Endothelial cell of umbilical vein (primary cell): ENCODE measurements at regions not wholly inside any gene's neighbourhood (a gene's known extent, or its start where the extent isn't known, plus 50 kb on each side); places are given as distances from the start of the nearest gene placed in this dataset.

Source experiments
- BruUV-seq: library from RNA; stranded (reverse); fragments of 400-500 nt; replicated peaks from 2 replicates; lab custom pipeline; 2021; lab: Mats Ljungman, UMichigan
- CTCF ChIA-PET: fragments of 300-600, 350-600 bp; sonication (Branson Sonifier 250); formaldehyde crosslinking; loops from one replicate; lab custom pipeline; 2021; ENCODE audit warnings: antibody characterized with exemption, inconsistent platforms; lab: Charles Lee
- POLR2A ChIA-PET: fragments of 300-600, 350-600 bp; sonication (Branson Sonifier 250); formaldehyde crosslinking; loops from one replicate; lab custom pipeline; 2021; ENCODE audit warnings: antibody characterized with exemption, inconsistent platforms; lab: Charles Lee
- DNase-seq: peaks from one replicate; pipeline ENCODE4 v3.0.0-alpha.2; 2011; ENCODE audit warnings: low read depth, low spot score
- FAIRE-seq: peaks from 2 replicates; lab custom pipeline; 2011; peaks lifted over from hg19 to GRCh38; lab: Jason Lieb, UNC
- H2AFZ ChIP-seq: 2 replicates; pipeline ENCODE4 v1.6.0; 2012; ENCODE audit warnings: low read depth, low read length, control low read depth, inconsistent platforms
- H3K27ac ChIP-seq: 2 replicates; pipeline ENCODE4 v1.5.1; 2011; ENCODE audit warnings: low read depth, mild to moderate bottlenecking, control low read depth, low read length, moderate library complexity; ENCODE audit not compliant: insufficient read depth
- H3K27me3 ChIP-seq, 2 experiments: 2 replicates each; pipeline versions ENCODE4 v1.6.0 to v1.6.1; 2011; ENCODE audit warnings: low read length in 2 of 2, mixed read lengths in 1 of 2; ENCODE audit not compliant: control insufficient read depth in 2 of 2, insufficient read depth in 2 of 2
- H3K36me3 ChIP-seq, 2 experiments: 2 replicates in 1 of 2; 3 replicates in 1 of 2; pipeline ENCODE4 v1.5.1; 2011; ENCODE audit warnings: low read length in 2 of 2, mild to moderate bottlenecking in 1 of 2, moderate library complexity in 1 of 2; ENCODE audit not compliant: control insufficient read depth in 2 of 2, insufficient read depth in 2 of 2; ENCODE audit errors: extremely low read depth in 1 of 2
- H3K4me1 ChIP-seq: 3 replicates; pipeline ENCODE4 v1.5.1; 2011; ENCODE audit warnings: mild to moderate bottlenecking, low read length; ENCODE audit not compliant: control insufficient read depth, insufficient read depth; ENCODE audit errors: extremely low read depth
- H3K4me2 ChIP-seq: 2 replicates; pipeline ENCODE4 v1.6.1; 2011; ENCODE audit warnings: low read length, control low read depth, mixed read lengths; ENCODE audit not compliant: insufficient read depth
- H3K4me3 ChIP-seq, 3 experiments: fragments of 200-600 bp in 1 of 3; sonication (generic), shearing (Covaris generic) in 1 of 3; replicated peaks in 1 of 3; 2 replicates each; pipeline ENCODE4 v1.5.1; 2011 to 2016; ENCODE audit warnings: control low read depth in 3 of 3, low read length in 3 of 3, mild to moderate bottlenecking in 2 of 3, inconsistent platforms in 1 of 3, low read depth in 1 of 3, moderate library complexity in 1 of 3; ENCODE audit not compliant: insufficient read depth in 1 of 3
- H3K79me2 ChIP-seq: 2 replicates; pipeline ENCODE4 v1.6.0; 2012; ENCODE audit warnings: low read length, inconsistent platforms; ENCODE audit not compliant: control insufficient read depth, insufficient read depth
- H3K9ac ChIP-seq: replicated peaks from 2 replicates; pipeline ENCODE3; 2011; ENCODE audit warnings: low read length, control low read depth; ENCODE audit not compliant: insufficient read depth; ENCODE audit errors: extremely low read depth
- H3K9me1 ChIP-seq: replicated peaks from 3 replicates; pipeline ENCODE4 v1.6.0; 2011; ENCODE audit warnings: mild to moderate bottlenecking, low read length; ENCODE audit not compliant: control insufficient read depth, insufficient read depth; ENCODE audit errors: extremely low read depth
- H3K9me3 ChIP-seq: replicated peaks from 2 replicates; pipeline ENCODE4 v1.5.1; 2012; ENCODE audit warnings: low read length, inconsistent platforms; ENCODE audit not compliant: control insufficient read depth, insufficient read depth
- H4K20me1 ChIP-seq: replicated peaks from 2 replicates; pipeline ENCODE3; 2011; ENCODE audit warnings: mild to moderate bottlenecking, low read length; ENCODE audit not compliant: control insufficient read depth, insufficient read depth; ENCODE audit errors: extremely low read depth
- EZH2 ChIP-seq: IDR thresholded peaks from 2 replicates; pipeline ENCODE4 v1.6.1; 2012; ENCODE audit warnings: borderline replicate concordance, low read depth, mild to moderate bottlenecking, moderate library complexity, low read length, inconsistent platforms; ENCODE audit not compliant: severe bottlenecking
- FOS ChIP-seq: IDR thresholded peaks from 2 replicates; pipeline ENCODE4 v1.6.1; 2011; ENCODE audit warnings: mild to moderate bottlenecking, low read length, moderate library complexity, borderline replicate concordance; ENCODE audit not compliant: insufficient read depth
- GATA2 ChIP-seq: IDR thresholded peaks from 2 replicates; pipeline ENCODE4 v1.7.0; 2011; ENCODE audit warnings: low read depth, mild to moderate bottlenecking, moderate library complexity, mixed read lengths, low read length; ENCODE audit not compliant: insufficient read length, insufficient read depth
- JUN ChIP-seq: IDR thresholded peaks from 2 replicates; pipeline ENCODE4 v1.6.1; 2011; ENCODE audit warnings: borderline replicate concordance, low read depth; ENCODE audit not compliant: insufficient read length, insufficient read depth
- MYC ChIP-seq: IDR thresholded peaks from one replicate; pipeline ENCODE4 v1.6.1; 2011; ENCODE audit warnings: mild to moderate bottlenecking, low read depth, low read length
- POLR2A ChIP-seq: IDR thresholded peaks from 2 replicates; pipeline ENCODE4 v1.6.1; 2012; ENCODE audit warnings: low read depth, mild to moderate bottlenecking, control low read depth, low read length
- POLR2AphosphoS5 ChIP-seq: IDR thresholded peaks from 2 replicates; pipeline ENCODE4 v1.6.1; 2012; ENCODE audit warnings: low read depth, mild to moderate bottlenecking, control low read depth, low read length, moderate library complexity; ENCODE audit not compliant: insufficient read depth
- dilution Hi-C: fragments of 300-500 bp; cut with MboI; formaldehyde crosslinking; loops from one replicate; pipeline ENCODE4 v1.15.0; 2019; ENCODE audit warnings: low sequenced_read_pairs; ENCODE audit not compliant: extremely low pct_ligation_motif_present
- intact Hi-C: fragments of 100-400 bp; cut with micrococcal nuclease; formaldehyde crosslinking; loops from one replicate; pipeline ENCODE4 v1.10.0; 2022
- TF ChIP-seq, protein P1 (sequence below), 2 donors: IDR thresholded peaks; 1 replicate in 1 of 2; 2 replicates in 1 of 2; pipeline ENCODE4 v1.5.1; 2011; ENCODE audit warnings: low read length in 2 of 2, mild to moderate bottlenecking in 2 of 2, moderate library complexity in 2 of 2, control low read depth in 1 of 2, inconsistent platforms in 1 of 2, low read depth in 1 of 2; ENCODE audit not compliant: insufficient read depth in 1 of 2; ENCODE audit errors: extremely low read depth in 1 of 2
- TF ChIP-seq, protein P2 (sequence below): IDR thresholded peaks from 2 replicates; pipeline ENCODE4 v1.6.1; 2011; ENCODE audit not compliant: insufficient read depth, insufficient read length

DNA sequence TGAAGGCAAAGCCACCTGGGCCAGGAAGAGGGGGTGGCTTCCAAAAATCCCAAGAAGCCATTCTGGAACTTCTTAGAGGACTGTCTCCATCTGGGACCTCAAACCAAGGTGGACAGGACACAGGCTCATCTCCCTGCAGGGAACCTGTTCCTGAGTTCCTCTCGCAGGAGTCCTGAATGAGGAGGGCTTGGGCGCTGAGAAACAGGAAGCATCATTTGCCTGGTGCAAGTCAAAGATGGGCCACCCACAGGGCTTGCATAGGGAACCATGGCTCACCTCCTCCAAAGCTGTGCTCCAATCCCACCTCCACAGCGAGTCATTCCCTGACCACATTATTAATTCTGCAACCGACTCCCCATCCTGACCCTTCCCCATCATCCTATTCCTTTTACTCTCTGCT is 55.0 kb upstream of the RPL38 start:
- H3K79me2 ChIP-seq = no peaks in the 10 kb centered on the region
- H3K9ac ChIP-seq = no peak overlapping the region
- H3K4me1 ChIP-seq = no peaks in the 10 kb centered on the region
- ChIA-PET CTCF (no interaction called here), POLR2A (no interaction called here)
- no TSS peak for BruUV-seq
- intact Hi-C loops = no loop called here
- H3K4me2 ChIP-seq = no peak overlapping the region
- no peak overlapping the region for H3K27ac ChIP-seq
- no peaks in the 10 kb centered on the region for H4K20me1 ChIP-seq
- dilution Hi-C loops = no loop called here
- no peaks in the 10 kb centered on the region for H3K36me3 ChIP-seq
- H3K27me3 ChIP-seq = no peaks in the 10 kb centered on the region
- H3K9me1 ChIP-seq = no peaks in the 10 kb centered on the region
- no peak overlapping the region for H2AFZ ChIP-seq
- no peak for FAIRE-seq
- peaks cover 4% of the 10 kb centered on the region for H3K9me3 ChIP-seq
- DNase-seq = no peak
- TF ChIP-seq POLR2A (no peak), EZH2 (no peak), GATA2 (no peak), POLR2AphosphoS5 (no peak), FOS (no peak), JUN (no peak), MYC (no peak)
- TF ChIP-seq, protein P1, sequence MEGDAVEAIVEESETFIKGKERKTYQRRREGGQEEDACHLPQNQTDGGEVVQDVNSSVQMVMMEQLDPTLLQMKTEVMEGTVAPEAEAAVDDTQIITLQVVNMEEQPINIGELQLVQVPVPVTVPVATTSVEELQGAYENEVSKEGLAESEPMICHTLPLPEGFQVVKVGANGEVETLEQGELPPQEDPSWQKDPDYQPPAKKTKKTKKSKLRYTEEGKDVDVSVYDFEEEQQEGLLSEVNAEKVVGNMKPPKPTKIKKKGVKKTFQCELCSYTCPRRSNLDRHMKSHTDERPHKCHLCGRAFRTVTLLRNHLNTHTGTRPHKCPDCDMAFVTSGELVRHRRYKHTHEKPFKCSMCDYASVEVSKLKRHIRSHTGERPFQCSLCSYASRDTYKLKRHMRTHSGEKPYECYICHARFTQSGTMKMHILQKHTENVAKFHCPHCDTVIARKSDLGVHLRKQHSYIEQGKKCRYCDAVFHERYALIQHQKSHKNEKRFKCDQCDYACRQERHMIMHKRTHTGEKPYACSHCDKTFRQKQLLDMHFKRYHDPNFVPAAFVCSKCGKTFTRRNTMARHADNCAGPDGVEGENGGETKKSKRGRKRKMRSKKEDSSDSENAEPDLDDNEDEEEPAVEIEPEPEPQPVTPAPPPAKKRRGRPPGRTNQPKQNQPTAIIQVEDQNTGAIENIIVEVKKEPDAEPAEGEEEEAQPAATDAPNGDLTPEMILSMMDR (IDR thresholded peaks at IDR 0.05; ENCODE audit: extremely low read depth in 1 of 2, insufficient read depth in 1 of 2, low read depth in 1 of 2, low read length in 2 of 2) = no peak
- TF ChIP-seq, protein P2, sequence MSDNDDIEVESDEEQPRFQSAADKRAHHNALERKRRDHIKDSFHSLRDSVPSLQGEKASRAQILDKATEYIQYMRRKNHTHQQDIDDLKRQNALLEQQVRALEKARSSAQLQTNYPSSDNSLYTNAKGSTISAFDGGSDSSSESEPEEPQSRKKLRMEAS = no peak
- no peak overlapping the region for H3K4me3 ChIP-seq
